Stimulated activated CD4-positive, alpha-beta T cell treated with anti-CD3 and anti-CD28 coated beads, Interleukin-15, amount 100 ng/mL, for 24 hours (primary cell): ENCODE measurements at regions not wholly inside any gene's neighbourhood (a gene's known extent, or its start where the extent isn't known, plus 50 kb on each side); places are given as distances from the start of the nearest gene placed in this dataset.

Experiments used
- DNase-seq: peaks from one replicate; pipeline ENCODE4 v3.0.0-alpha.2; 2020

DNA sequence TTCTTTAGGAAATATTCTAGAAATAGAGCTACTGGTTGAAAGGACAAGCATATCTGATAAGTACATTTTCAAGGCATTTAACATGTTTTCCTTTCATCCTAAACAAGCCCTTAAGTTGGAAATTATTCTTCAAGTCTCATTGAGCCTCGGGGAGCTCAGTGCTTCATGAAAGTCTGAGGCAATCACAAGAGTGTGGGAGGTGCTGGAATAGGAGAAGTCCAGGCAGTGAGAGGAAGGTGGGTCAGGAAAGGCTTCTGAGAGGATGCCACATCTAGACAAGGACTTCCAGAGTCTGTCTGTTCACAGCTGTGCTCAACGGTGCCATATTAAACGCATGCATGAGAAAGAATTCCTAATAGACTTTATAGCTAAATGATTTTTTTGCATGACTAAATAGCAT lies 69.8 kb downstream of the CD83 start:
- DNase-seq: no peak

GRCh38 chr6:14189074-14189473 lies 71.5 kb downstream of the CD83 start:
- DNase-seq: no peak

GRCh38 chr6:14190191-14190928 lies 72.8 kb downstream of the CD83 start:
- DNase-seq: no peak

- no peak for DNase-seq
These were observed 73.3 kb downstream of the CD83 start for GRCh38 chr6:14190929-14191224.

DNA sequence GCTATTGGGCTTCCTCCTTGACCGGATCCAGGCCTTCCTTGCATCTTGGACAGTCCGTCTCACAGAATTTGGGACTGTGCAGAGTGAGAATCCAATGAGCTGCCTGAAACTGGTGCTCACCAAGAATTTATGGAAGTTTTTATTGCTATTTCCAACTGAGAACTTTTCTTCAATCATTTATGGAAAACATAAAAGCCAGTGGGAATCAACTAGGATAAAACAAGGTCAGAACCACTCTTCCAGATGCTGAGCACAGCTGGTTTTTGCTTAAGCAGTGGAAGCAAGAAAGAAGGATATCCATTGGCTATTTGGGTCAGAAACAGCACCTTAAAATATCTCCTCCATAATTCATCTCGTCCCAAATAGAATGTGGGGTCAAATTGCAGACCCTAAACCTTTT lies 74.2 kb downstream of the CD83 start:
- no peak for DNase-seq

DNA sequence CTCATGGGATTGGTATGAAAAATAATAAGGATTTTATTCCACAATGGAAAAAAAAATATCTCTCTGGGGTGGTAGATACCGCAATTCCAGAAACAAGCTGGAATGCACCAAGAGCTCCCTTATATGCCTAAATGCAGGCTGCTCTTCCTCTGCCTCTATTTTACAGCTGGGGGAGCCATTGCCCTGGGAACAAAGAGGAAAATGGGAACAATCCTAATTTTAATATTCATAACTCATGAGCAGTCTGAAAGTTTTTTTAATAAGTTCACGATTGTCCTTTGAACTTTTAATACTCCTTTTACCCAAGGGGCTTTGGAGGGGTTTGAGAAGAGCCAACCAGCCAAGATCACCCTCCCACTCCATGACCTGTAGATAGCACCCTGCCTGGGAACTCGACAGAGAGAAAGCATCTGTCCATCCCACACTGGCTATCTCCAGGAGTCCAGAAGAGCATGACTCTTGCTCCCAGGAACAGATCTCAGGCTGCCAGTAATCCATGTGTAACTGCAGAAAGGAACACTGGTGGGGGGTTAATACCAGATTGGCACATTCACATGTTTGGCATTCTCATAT lies 74.7 kb downstream of the CD83 start:
- DNase-seq: no peak

DNA sequence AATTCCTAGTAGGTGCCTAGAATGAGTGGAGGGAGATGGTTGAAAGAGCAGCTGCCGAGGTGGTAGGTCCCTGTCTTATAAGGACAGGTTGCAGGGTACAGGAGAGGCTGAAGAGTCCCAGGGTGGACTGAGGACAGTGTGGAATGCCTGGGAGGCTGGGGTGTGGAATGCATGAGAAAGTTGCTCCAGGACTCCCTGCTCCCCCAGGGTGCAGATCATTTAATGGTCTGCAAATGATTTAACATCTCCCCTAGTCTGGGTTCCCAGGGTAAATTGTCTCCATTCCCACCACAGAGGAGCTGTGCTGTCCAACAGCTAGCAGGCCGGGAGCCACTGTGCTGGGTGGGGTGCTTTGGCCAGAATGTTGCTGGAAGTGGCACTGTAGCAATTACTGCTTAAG lies 76.0 kb downstream of the CD83 start:
- no peak for DNase-seq

GRCh38 chr6:14194483-14194882 lies 76.9 kb downstream of the CD83 start:
- no peak for DNase-seq

DNA sequence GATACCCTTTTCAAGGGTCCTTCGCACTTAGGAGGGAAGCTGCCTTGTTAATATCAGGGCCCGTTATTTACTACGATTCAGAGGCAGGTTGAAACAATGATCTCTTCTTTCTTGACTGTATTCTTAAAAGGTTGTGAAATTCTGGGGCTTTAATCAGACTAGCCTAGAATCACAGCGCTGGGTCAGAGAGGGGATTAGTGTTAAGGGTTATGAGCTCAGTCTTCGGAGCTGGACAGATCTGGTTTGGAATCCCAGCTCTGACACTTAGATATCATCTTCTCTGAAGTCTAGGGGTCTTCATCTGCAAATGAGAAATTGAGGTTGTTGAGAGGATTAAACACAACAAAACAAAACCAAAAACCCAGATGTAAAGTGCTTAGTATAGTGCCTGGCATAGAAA lies 77.4 kb downstream of the CD83 start:
- no peak for DNase-seq

DNA sequence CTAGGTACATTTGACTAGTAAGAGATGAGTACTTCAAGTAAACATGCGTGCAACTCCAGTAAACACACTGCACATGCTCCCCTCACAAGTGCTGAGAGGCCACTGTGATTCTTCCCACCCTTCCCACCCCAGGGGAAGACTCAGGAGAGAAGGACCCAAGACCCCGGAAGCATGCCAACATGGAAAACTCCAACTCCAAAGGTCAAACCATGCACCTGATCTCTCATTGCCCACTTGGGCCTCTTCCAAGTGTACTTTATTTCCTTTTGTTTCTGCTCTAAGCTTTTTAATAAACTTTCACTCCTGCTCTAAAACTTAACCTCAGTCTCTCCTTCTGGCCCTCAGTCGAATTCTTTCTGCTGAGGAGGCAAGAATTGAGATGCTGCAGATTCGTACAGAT lies 78.5 kb downstream of the CD83 start:
- no peak for DNase-seq

DNA sequence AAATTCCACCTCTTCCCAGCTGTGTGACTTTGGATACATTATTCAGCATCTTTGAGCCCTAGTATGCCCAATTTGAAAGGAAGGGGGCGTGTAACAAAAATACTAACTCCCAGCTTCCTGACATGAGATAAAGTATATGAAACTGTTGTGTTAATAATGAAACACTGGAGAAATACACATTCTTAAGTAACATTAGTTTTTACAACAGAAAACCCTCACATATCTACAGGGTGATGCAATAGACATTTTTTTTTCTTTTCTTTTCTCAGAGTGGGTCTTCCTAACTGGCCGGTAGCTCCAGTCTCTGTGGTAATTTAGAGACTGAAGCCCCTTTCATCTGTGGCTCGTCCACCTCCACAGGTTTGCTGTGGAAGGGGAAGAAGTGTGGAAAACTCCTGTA lies 79.5 kb downstream of the CD83 start:
- DNase-seq: no peak

DNA sequence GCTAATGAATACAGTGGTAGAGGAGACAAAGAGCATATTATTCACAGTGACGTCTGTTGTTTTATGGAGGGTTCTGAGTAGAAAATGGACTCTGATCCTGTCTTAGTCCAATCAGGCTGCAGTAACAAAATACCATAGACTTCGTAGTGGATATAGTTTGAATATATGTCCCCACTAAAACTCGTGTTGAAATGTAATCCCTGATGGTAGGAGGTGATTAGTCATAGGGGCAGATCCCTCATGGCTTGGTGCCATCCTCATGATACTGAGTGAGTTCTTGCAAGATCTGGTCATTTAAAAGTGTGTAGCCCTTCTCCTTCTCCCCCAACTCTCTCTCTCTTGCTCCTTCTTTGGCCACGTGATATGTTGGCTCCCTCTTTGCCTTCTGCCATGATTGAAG lies 82.5 kb downstream of the CD83 start:
- DNase-seq: no peak

GRCh38 chr6:14202947-14203346 lies 85.4 kb downstream of the CD83 start:
- DNase-seq: no peak

GRCh38 chr6:14206391-14206790 lies 88.8 kb downstream of the CD83 start:
- no peak for DNase-seq

DNA sequence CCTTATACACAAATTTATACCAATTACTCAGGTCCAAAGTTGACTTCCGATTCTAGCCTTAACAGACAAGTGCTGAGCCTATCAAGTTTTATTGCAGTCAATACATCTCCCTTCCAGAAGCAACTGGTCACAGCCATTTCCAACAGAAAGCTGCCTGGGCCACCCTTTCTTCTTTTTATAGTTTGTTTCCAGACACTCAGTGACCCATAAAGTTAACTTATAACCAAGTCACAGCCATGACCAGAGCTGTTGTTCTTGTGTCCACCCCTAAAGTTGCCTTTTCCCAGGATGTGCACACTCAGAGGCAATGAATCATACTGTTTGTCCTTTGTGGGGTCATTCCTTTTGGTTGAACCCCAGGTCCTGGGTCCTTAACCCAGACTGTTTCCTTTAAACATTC lies 89.9 kb downstream of the CD83 start:
- DNase-seq: no peak

DNA sequence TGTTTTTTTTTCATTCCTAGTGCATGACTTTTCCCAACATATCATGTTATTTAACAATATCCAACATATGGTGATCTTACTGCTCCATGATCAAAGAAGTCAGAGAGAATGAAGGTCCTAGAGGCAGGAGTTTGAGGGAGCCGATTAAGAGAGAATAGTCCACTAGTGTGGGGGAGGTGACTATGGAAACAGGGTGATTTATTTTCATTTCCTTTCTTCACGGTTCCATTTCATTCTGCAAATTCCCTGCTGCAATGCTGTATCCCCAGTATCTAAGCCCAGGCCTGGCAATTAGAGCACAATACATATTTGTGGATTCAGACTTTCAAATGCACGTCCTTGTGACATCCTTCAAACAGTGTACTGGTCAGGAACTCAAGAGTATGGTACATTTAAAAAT lies 91.4 kb downstream of the CD83 start:
- DNase-seq: no peak

DNA sequence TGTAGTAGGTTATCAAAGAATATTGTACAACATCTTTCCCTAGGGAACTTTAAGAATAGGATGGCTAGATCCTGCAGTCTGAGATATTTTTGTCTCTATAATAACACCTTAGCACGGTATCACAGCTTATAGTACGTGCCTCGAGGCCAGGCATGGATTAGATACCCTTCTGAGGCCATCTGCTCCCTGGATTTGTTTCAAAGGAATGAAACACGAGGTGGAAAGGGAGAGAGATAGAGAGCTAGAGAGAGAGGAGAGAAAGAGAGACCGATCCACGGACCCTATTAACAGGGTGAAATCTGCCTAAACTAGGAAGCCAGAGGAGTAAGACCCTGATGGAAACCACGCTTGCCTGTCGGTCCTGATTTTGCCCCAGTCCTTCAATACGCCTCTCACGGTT lies 92.5 kb downstream of the CD83 start:
- no peak for DNase-seq

DNA sequence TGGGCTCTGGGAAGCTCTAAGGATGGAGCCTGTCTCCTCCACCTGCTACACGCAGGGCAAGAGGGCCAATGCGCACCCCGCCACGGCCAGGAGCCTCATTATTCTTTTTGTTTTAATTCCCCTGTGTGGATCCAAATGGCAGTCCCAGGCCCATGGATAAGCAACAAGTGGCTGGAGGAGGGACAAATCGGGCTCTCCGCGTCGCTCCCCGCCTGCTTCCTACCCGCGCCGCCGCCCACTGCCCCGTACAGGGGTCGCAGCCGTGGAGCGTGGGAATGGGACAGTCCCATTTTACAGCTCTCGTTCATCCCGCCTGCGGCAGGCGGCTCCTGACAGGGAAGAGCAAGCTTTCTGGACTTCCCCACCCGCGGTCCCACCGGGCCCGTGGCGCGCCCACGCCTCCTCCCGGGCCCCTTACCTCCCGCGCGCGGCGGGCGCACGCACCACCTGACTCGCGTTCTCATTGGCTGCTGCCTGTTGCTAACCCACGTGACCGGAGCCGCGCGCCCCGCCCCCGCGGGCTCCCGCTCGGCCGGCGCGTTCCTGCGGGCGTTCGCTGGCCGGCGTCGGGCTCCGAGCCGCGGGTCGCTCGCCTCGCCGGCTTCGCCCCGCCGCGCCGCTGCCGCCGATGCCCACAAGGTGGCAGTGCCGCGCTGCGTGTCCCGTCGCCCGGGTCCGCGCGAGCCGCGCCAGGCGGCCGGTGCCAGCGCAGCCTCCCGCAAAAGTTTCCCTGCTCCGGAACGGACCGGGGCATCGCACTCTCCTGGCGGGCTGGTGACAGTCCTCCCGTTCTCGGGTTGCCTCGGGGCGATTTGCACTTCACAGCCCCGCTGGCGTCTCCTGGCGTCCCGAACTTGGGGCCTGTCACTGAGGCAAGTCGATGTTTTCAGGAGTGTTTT lies 93.3 kb downstream of the CD83 start:
- DNase-seq: peak; percentile 95

DNA sequence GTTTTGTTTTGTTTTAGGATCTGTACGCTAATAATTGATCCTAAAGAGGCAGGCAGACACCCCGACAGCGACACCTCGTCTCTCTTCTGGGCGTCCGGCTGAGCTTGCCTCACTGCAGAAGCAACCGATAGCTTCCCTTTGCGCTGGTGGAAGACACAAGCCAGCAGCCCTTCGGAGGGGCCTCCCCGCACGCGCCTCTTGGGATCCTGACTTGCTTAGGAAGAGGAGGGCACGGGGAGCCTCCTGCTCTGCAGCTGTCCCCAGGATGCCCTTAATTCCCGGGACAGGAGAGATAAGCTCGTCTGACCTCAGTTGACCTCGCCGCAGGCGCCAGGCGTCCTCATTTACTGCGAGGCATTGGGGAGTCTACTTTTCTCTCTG lies 94.0 kb downstream of the CD83 start:
- DNase-seq: peak; percentile 46

GRCh38 chr6:14212020-14212419 lies 94.4 kb downstream of the CD83 start:
- DNase-seq: no peak

GRCh38 chr6:14212632-14213031 lies 95.1 kb downstream of the CD83 start:
- DNase-seq: no peak

DNA sequence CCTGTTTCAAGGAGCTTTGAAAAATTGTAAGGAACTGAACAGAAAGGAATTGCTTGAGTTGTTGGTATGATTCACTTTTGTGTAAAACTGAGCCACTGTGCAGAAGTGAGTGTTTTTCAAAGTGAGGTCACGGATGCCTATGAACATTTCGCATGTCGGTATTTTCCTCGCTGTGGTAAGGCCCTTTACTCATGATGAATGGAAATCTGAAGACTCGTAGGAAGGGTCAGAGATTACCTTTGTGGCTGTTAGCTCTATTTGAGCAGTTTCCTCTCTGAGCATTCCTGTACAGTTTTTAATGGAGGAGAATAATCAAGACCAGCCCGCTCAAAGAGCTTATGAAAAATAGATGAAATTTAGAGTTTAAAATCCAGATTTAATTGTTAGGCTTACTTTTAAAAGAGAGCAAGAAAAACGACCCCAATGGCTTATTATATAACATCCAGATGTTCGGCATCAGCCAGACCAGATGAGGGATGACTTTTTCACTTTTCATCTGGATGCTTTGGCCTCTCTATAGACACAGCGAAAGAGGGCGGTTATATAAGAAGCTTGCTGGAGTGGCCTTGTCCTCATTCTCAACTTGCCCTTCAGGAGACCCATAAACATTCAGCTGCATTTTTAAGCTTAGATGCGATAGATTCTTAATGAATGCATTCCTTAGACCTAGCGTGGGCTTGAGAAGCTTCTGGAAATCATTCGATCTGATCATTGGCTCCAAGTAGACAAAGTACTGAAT lies 99.5 kb downstream of the CD83 start:
- DNase-seq: no peak

DNA sequence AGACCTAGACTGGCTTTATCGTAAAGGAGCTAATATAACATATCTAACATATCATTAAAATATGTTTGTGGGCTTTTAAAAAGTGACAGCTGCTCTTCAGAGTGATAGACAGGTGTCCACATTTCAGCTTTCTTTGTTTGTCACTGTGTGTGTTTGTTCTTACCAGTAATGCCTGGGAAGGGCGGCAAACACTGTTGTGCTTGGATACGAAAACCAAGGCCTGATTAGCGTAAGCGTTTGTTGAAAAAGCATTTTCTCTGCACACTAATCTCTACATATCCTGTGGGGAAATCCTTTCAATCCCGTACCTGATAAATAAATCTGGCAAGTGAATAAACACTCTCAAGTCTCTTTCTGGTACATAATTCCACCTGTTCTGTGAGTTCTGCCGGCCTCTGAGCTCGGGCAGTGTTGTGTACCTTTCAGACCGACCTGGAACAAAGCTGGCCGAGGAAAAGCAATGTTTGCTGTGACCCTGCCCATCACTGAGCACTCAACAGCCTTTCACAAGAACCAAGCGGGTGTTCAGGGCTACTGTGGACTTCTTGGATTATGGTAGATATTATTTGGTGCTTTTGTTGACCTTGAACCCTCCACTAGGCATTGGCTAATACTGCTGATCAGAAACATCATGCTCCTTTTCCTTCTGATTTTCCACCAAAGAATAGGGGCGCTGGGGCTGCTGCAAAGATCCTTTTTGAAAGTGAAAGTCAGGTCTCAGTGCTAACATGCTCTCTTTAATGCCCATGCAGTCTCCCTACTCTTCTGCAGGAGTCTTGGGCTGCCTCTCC lies 100.4 kb downstream of the CD83 start:
- DNase-seq: no peak
